ENCODE measurements at regions not wholly inside any gene's neighbourhood (a gene's known extent, or its start where the extent isn't known, plus 50 kb on each side); places are given as distances from the start of the nearest gene placed in this dataset.

DNA sequence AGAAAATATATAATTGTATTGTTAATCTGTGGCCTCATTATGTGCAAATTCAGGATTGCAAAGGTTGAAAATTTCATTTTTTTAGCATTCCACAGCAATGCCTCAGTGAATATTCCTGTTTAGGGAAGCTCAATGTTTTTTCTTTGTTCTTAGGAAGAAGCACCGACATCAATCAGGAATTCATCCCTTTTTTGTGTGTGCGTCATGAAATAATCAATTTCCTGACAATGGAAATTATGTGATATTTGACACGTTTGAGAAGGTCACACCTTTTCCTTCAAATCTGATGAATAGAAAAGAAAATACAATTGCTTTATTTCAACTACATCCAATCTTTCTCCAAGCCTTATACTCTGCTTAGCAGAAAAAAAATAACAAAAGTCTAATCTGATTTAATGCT is 662.8 kb upstream of the FTMT start:
- Histone ChIP-seq H3K9me3 (no peaks in the 10 kb centered on the region), H3K4me3 (no peak overlapping the region), H3K27ac (no peak overlapping the region), H3K4me2 (no peak overlapping the region), H3K4me1 (peaks cover 6% of the 10 kb centered on the region; the same call in 2 of the 3 replicates)
- CTCF ChIA-PET: no interaction called here
- 84% methylated on average over 3 of the region's 3 CpGs for WGBS (ENCODE audit: missing lambda C conversion rate)
- no peak for DNase-seq (ENCODE audit: low read depth in 1 of 2, low spot score in 1 of 2)
- no peak for ATAC-seq
- FAIRE-seq: no peak
- POLR2A ChIA-PET: no interaction called here
- TF ChIP-seq ESRRA (IDR thresholded peaks at IDR 0.05; ENCODE audit: borderline replicate concordance, low read length) (no peak), MAZ (IDR thresholded peaks at IDR 0.05; ENCODE audit: borderline replicate concordance, low read depth, low read length) (no peak), KDM5A (IDR thresholded peaks at IDR 0.05) (no peak), JUN (IDR thresholded peaks at IDR 0.05) (no peak), PHF8 (IDR thresholded peaks at IDR 0.05; ENCODE audit: borderline replicate concordance, low read depth) (no peak), CEBPB (IDR thresholded peaks at IDR 0.05) (no peak), RNF2 (IDR thresholded peaks at IDR 0.05; ENCODE audit: borderline replicate concordance, low read depth) (no peak), FOSL2 (IDR thresholded peaks at IDR 0.05) (no peak), FOSL2 (CRISPR knock-in tag; IDR thresholded peaks at IDR 0.05) (no peak), RARB (CRISPR knock-in tag; IDR thresholded peaks at IDR 0.05) (no peak), POLR2AphosphoS2 (conservative IDR thresholded peaks at IDR 0.05; ENCODE audit: low read length) (no peak), ZC3H11A (IDR thresholded peaks at IDR 0.05) (no peak), GATA3 (IDR thresholded peaks at IDR 0.05; ENCODE audit: borderline replicate concordance) (no peak)
- TF ChIP-seq, protein P1, sequence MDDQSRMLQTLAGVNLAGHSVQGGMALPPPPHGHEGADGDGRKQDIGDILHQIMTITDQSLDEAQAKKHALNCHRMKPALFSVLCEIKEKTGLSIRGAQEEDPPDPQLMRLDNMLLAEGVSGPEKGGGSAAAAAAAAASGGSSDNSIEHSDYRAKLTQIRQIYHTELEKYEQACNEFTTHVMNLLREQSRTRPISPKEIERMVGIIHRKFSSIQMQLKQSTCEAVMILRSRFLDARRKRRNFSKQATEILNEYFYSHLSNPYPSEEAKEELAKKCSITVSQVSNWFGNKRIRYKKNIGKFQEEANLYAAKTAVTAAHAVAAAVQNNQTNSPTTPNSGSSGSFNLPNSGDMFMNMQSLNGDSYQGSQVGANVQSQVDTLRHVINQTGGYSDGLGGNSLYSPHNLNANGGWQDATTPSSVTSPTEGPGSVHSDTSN (IDR thresholded peaks at IDR 0.05): no peak
- TF ChIP-seq, protein P2, sequence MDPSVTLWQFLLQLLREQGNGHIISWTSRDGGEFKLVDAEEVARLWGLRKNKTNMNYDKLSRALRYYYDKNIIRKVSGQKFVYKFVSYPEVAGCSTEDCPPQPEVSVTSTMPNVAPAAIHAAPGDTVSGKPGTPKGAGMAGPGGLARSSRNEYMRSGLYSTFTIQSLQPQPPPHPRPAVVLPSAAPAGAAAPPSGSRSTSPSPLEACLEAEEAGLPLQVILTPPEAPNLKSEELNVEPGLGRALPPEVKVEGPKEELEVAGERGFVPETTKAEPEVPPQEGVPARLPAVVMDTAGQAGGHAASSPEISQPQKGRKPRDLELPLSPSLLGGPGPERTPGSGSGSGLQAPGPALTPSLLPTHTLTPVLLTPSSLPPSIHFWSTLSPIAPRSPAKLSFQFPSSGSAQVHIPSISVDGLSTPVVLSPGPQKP (IDR thresholded peaks at IDR 0.05; ENCODE audit: low read depth, low read length): no peak
- TF ChIP-seq, protein P3, sequence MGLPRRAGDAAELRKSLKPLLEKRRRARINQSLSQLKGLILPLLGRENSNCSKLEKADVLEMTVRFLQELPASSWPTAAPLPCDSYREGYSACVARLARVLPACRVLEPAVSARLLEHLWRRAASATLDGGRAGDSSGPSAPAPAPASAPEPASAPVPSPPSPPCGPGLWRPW (IDR thresholded peaks at IDR 0.05): no peak
- TF ChIP-seq, protein P4, sequence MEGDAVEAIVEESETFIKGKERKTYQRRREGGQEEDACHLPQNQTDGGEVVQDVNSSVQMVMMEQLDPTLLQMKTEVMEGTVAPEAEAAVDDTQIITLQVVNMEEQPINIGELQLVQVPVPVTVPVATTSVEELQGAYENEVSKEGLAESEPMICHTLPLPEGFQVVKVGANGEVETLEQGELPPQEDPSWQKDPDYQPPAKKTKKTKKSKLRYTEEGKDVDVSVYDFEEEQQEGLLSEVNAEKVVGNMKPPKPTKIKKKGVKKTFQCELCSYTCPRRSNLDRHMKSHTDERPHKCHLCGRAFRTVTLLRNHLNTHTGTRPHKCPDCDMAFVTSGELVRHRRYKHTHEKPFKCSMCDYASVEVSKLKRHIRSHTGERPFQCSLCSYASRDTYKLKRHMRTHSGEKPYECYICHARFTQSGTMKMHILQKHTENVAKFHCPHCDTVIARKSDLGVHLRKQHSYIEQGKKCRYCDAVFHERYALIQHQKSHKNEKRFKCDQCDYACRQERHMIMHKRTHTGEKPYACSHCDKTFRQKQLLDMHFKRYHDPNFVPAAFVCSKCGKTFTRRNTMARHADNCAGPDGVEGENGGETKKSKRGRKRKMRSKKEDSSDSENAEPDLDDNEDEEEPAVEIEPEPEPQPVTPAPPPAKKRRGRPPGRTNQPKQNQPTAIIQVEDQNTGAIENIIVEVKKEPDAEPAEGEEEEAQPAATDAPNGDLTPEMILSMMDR (IDR thresholded peaks at IDR 0.05): no peak

DNA sequence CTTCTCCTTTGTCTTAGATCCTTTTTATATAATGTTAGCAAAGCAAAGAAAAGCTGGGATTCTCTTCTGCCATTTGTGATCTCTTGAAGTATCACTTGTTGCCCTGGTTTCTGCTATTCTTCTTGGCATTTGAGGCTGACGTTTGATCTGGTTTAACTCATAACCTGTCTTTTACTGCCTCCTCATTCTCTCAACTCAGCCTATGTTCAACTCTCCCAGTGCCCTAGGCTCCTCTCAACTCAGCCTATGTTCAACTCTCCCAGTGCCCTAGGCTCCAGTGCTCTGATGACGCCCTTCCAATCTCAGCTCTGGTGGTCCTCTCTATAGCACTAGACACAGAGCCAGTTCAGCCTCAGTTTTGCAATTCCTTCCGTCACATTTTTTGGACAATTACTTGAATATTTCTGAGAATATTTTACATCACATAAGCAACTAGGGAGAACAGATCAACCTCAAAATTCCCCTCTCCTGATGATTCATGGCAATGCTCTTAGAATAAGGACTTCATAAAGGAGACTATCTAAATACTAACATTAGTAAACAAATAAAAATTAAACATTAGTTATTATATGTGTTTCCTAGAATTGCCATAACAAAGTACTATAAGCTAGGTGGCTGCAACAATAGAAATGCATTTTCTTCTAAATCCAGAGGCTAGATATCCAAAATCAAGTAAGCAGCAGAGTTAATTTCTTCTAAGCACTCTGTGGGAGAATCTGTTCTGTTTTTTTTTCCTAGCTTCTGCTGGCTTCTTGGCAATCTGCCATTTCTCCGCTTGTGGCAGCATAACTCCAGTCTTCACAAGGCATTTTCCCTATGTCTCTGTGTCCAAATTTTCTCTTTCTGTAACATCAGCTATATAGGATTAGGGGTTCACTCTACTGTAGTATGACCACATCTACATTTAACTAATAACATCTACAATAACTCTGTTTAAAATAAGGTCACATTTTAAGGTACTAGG is 662.1 kb upstream of the FTMT start:
- ChIA-PET CTCF (no interaction called here), POLR2A (no interaction called here)
- Histone ChIP-seq H3K4me1 (peaks cover 6% of the 10 kb centered on the region; the same call in 2 of the 3 replicates), H3K4me3 (no peak overlapping the region), H3K4me2 (peak overlapping the region; percentile 37; the same call in 2 of the 3 replicates), H3K9me3 (no peaks in the 10 kb centered on the region), H3K27ac (no peak overlapping the region)
- DNase-seq (ENCODE audit: low read depth in 1 of 2, low spot score in 1 of 2) (peak in 1 of 2 experiments; percentile 19), FAIRE-seq (no peak), ATAC-seq (no peak)
- 44% methylated on average over 4 of the region's 4 CpGs for WGBS (ENCODE audit: missing lambda C conversion rate)
- TF ChIP-seq ZNF302 (CRISPR knock-in tag; IDR thresholded peaks at IDR 0.05): no peak
- TF ChIP-seq, protein P5, sequence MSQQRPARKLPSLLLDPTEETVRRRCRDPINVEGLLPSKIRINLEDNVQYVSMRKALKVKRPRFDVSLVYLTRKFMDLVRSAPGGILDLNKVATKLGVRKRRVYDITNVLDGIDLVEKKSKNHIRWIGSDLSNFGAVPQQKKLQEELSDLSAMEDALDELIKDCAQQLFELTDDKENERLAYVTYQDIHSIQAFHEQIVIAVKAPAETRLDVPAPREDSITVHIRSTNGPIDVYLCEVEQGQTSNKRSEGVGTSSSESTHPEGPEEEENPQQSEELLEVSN (IDR thresholded peaks at IDR 0.05; ENCODE audit: borderline replicate concordance, low read depth): no peak
